IMR-90 (cell line): ENCODE measurements at regions not wholly inside any gene's neighbourhood (a gene's known extent, or its start where the extent isn't known, plus 50 kb on each side); places are given as distances from the start of the nearest gene placed in this dataset.

ENCODE experiments used
- ATAC-seq: fragments of 200-7000 bp; cut with Tn5 transposase; 2 replicates; pipeline ENCODE4 v1.9.1; 2020; ENCODE audit warnings: low read depth, mild to moderate bottlenecking, moderate library complexity
- BruUV-seq: library from RNA; stranded (reverse); fragments of 400-500 nt; replicated peaks from 2 replicates; lab custom pipeline; 2021; lab: Mats Ljungman, UMichigan
- CTCF ChIA-PET: fragments of 300-600 bp; formaldehyde crosslinking; extraction: SDS; loops from one replicate; lab custom pipeline; 2021; ENCODE audit warnings: antibody characterized with exemption; lab: Yijun Ruan, JAX
- POLR2A ChIA-PET: fragments of 300-600 bp; sonication (Branson Sonifier 250); formaldehyde crosslinking; loops from one replicate; lab custom pipeline; 2022; ENCODE audit warnings: antibody characterized with exemption; ENCODE audit not compliant: unreplicated experiment; lab: Charles Lee
- DNase-seq: peaks from one replicate; pipeline ENCODE4 v3.0.0; 2013
- H2AFZ ChIP-seq: replicated peaks from 2 replicates; pipeline ENCODE3; 2013; ENCODE audit warnings: low read length, mild to moderate bottlenecking; ENCODE audit not compliant: poor library complexity
- H2AK5ac ChIP-seq: 2 replicates; pipeline ENCODE4 v1.6.1; 2013; ENCODE audit warnings: low read depth, low read length, inconsistent platforms
- H2AK9ac ChIP-seq: replicated peaks from 2 replicates; pipeline ENCODE3; 2013; ENCODE audit warnings: mild to moderate bottlenecking, low read depth, low read length, moderate library complexity; ENCODE audit not compliant: poor library complexity
- H2BK120ac ChIP-seq: 2 replicates; pipeline ENCODE4 v1.6.1; 2013; ENCODE audit warnings: low read depth, low read length, inconsistent platforms
- H2BK15ac ChIP-seq: 3 replicates; pipeline ENCODE4 v1.6.1; 2013; ENCODE audit warnings: low read depth, low read length, inconsistent platforms
- H2BK20ac ChIP-seq: 2 replicates; pipeline ENCODE4 v1.6.1; 2013; ENCODE audit warnings: low read depth, mild to moderate bottlenecking, inconsistent platforms, low read length, moderate library complexity
- H2BK5ac ChIP-seq: 2 replicates; pipeline ENCODE4 v1.6.1; 2013; ENCODE audit warnings: mild to moderate bottlenecking, low read depth, low read length, inconsistent platforms; ENCODE audit not compliant: poor library complexity, severe bottlenecking
- H3K14ac ChIP-seq: replicated peaks from 2 replicates; pipeline ENCODE4 v1.6.1; 2013; ENCODE audit warnings: low read depth, low read length, inconsistent platforms
- H3K18ac ChIP-seq: 2 replicates; pipeline ENCODE4 v1.6.1; 2013; ENCODE audit warnings: low read depth, low read length, control low read depth
- H3K23ac ChIP-seq: 2 replicates; pipeline ENCODE4 v1.6.1; 2013; ENCODE audit warnings: low read depth, low read length, inconsistent platforms
- H3K27ac ChIP-seq: 2 replicates; pipeline ENCODE4 v1.5.1; 2013; ENCODE audit warnings: mild to moderate bottlenecking, control low read depth, low read length; ENCODE audit not compliant: insufficient read depth
- H3K27me3 ChIP-seq: 2 replicates; pipeline ENCODE4 v1.6.1; 2013; ENCODE audit warnings: low read length; ENCODE audit not compliant: control insufficient read depth, insufficient read depth
- H3K36me3 ChIP-seq: 2 replicates; pipeline ENCODE4 v1.6.1; 2013; ENCODE audit warnings: low read length, mixed read lengths; ENCODE audit not compliant: control insufficient read depth, insufficient read depth
- H3K4ac ChIP-seq: 2 replicates; pipeline ENCODE4 v1.6.1; 2013; ENCODE audit warnings: low read depth, low read length, inconsistent platforms
- H3K4me1 ChIP-seq: 2 replicates; pipeline ENCODE4 v1.6.1; 2013; ENCODE audit warnings: low read length, mixed read lengths; ENCODE audit not compliant: control insufficient read depth, insufficient read depth
- H3K4me2 ChIP-seq: 2 replicates; pipeline ENCODE4 v1.6.1; 2013; ENCODE audit warnings: low read depth, mild to moderate bottlenecking, control low read depth, low read length, moderate library complexity
- H3K4me3 ChIP-seq: 2 replicates; pipeline ENCODE4 v1.5.1; 2013; ENCODE audit warnings: low read depth, mild to moderate bottlenecking, control low read depth, low read length, moderate library complexity; ENCODE audit not compliant: insufficient read depth
- H3K56ac ChIP-seq: 2 replicates; pipeline ENCODE4 v1.6.1; 2013; ENCODE audit warnings: low read length, inconsistent platforms; ENCODE audit not compliant: insufficient read depth; ENCODE audit errors: extremely low read depth
- H3K79me1 ChIP-seq, 2 experiments: 2 replicates each; pipeline ENCODE4 v1.6.1; 2013; ENCODE audit warnings: low read length in 2 of 2, inconsistent platforms in 1 of 2, low read depth in 1 of 2
- H3K9ac ChIP-seq: 2 replicates; pipeline ENCODE4 v1.6.1; 2013; ENCODE audit warnings: low read depth, low read length, control low read depth
- H3K9me1 ChIP-seq: 2 replicates; pipeline ENCODE4 v1.6.1; 2013; ENCODE audit warnings: low read length, inconsistent platforms; ENCODE audit not compliant: insufficient read depth
- H3K9me3 ChIP-seq: 2 replicates; pipeline ENCODE4 v1.6.1; 2013; ENCODE audit warnings: low read length; ENCODE audit not compliant: control insufficient read depth, insufficient read depth
- H4K20me1 ChIP-seq: 2 replicates; pipeline ENCODE4 v1.6.1; 2013; ENCODE audit warnings: low read length, inconsistent platforms; ENCODE audit not compliant: insufficient read depth
- H4K5ac ChIP-seq: 2 replicates; pipeline ENCODE4 v1.6.1; 2013; ENCODE audit warnings: mild to moderate bottlenecking, low read depth, low read length, control low read depth
- H4K8ac ChIP-seq, 2 experiments: 2 replicates each; pipeline ENCODE4 v1.6.1; 2013; ENCODE audit warnings: low read depth in 2 of 2, low read length in 2 of 2, control low read depth in 1 of 2, inconsistent platforms in 1 of 2
- H4K91ac ChIP-seq: 2 replicates; pipeline ENCODE4 v1.6.1; 2013; ENCODE audit warnings: low read depth, low read length, inconsistent platforms; ENCODE audit not compliant: insufficient read depth
- CEBPB ChIP-seq: IDR thresholded peaks from 2 replicates; pipeline ENCODE4 v1.6.1; 2012; ENCODE audit warnings: low read depth, low read length, improper control_type of control experiment
- CHD1 ChIP-seq: IDR thresholded peaks from 2 replicates; pipeline ENCODE4 v1.6.1; 2012; ENCODE audit warnings: low read depth, low read length, improper control_type of control experiment
- ELK1 ChIP-seq: fragments of 150-350 bp; IDR thresholded peaks from 2 replicates; pipeline ENCODE4 v1.6.1; 2016; ENCODE audit warnings: low read depth, mild to moderate bottlenecking, low read length, moderate library complexity, borderline replicate concordance
- FOS ChIP-seq: fragments of 150-350 bp; IDR thresholded peaks from 2 replicates; pipeline ENCODE4 v1.6.1; 2016; ENCODE audit warnings: low read depth, low read length
- MAFK ChIP-seq: IDR thresholded peaks from 2 replicates; pipeline ENCODE4 v1.6.1; 2012; ENCODE audit warnings: low read depth, low read length, improper control_type of control experiment
- MAZ ChIP-seq: IDR thresholded peaks from 2 replicates; pipeline ENCODE4 v1.6.1; 2012; ENCODE audit warnings: low read depth, mild to moderate bottlenecking, low read length, improper control_type of control experiment, moderate library complexity, borderline replicate concordance
- SMC3 ChIP-seq: fragments of 150-350 bp; IDR thresholded peaks from 2 replicates; pipeline ENCODE4 v1.6.1; 2016; ENCODE audit warnings: low read depth, mild to moderate bottlenecking, antibody characterized with exemption, low read length, moderate library complexity
- USF2 ChIP-seq: fragments of 150-350 bp; IDR thresholded peaks from 2 replicates; pipeline ENCODE4 v1.6.1; 2017; ENCODE audit warnings: mild to moderate bottlenecking, antibody characterized with exemption, low read length, low read depth
- WGBS, 2 experiments: methylation state at CpG; one replicate each; pipeline versions ENCODE4 v1.1.5 to v1.1.7; 2013; ENCODE audit warnings: missing lambda C conversion rate in 2 of 2; ENCODE audit not compliant: insufficient read length in 1 of 2; ENCODE audit errors: extremely low coverage in 2 of 2; 5-methylcytosine and 5-hydroxymethylcytosine counted together
- dilution Hi-C: fragments of 300-500 bp; cut with HindIII; formaldehyde crosslinking; loops from one replicate; pipeline ENCODE4 v1.14.3; 2018; ENCODE audit warnings: low sequenced_read_pairs; ENCODE audit not compliant: unreplicated experiment
- in situ Hi-C: fragments of 300-500 bp; cut with MboI; formaldehyde crosslinking; loops from 3 replicates; pipeline ENCODE4 v1.14.3; 2019; ENCODE audit warnings: low sequenced_read_pairs, inconsistent platforms, mixed read lengths
- intact Hi-C: fragments of 100-400 bp; cut with micrococcal nuclease; formaldehyde crosslinking; loops from 2 replicates; pipeline ENCODE4 v1.10.0; 2022
- TF ChIP-seq, protein P1 (sequence below): conservative IDR thresholded peaks from 2 replicates; pipeline ENCODE4 v1.5.1; 2012; ENCODE audit warnings: mild to moderate bottlenecking, low read depth, low read length, improper control_type of control experiment

- CTCF ChIA-PET = no interaction called here
- H3K14ac ChIP-seq = no peak overlapping the region
- no peaks in the 10 kb centered on the region for H3K79me1 ChIP-seq
- H3K18ac ChIP-seq = no peak overlapping the region
- WGBS, 2 experiments = no CpG with 5 or more reads among the region's 4 CpGs
- H3K9me3 ChIP-seq = no peaks in the 10 kb centered on the region
- no peaks in the 10 kb centered on the region for H3K36me3 ChIP-seq
- no peak overlapping the region for H3K4me2 ChIP-seq
- no peak overlapping the region for H3K56ac ChIP-seq
- H4K5ac ChIP-seq = no peak overlapping the region
- H3K23ac ChIP-seq = no peak overlapping the region
- no peak overlapping the region for H2BK120ac ChIP-seq
- BruUV-seq = no TSS peak
- H2AFZ ChIP-seq = no peak overlapping the region
- no peak overlapping the region for H2AK5ac ChIP-seq
- no peak overlapping the region for H4K8ac ChIP-seq
- dilution Hi-C loops = no loop called here
- H4K91ac ChIP-seq = no peak overlapping the region
- H3K27me3 ChIP-seq = no peaks in the 10 kb centered on the region
- no peaks in the 10 kb centered on the region for H3K4me1 ChIP-seq
- POLR2A ChIA-PET = no interaction called here
- no peaks in the 10 kb centered on the region for H3K9me1 ChIP-seq
- H2BK5ac ChIP-seq = no peak overlapping the region
- TF ChIP-seq SMC3 = no peak
- TF ChIP-seq, protein P1, sequence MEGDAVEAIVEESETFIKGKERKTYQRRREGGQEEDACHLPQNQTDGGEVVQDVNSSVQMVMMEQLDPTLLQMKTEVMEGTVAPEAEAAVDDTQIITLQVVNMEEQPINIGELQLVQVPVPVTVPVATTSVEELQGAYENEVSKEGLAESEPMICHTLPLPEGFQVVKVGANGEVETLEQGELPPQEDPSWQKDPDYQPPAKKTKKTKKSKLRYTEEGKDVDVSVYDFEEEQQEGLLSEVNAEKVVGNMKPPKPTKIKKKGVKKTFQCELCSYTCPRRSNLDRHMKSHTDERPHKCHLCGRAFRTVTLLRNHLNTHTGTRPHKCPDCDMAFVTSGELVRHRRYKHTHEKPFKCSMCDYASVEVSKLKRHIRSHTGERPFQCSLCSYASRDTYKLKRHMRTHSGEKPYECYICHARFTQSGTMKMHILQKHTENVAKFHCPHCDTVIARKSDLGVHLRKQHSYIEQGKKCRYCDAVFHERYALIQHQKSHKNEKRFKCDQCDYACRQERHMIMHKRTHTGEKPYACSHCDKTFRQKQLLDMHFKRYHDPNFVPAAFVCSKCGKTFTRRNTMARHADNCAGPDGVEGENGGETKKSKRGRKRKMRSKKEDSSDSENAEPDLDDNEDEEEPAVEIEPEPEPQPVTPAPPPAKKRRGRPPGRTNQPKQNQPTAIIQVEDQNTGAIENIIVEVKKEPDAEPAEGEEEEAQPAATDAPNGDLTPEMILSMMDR = no peak
- no peak for TF ChIP-seq MAZ
- TF ChIP-seq USF2 = no peak
- no peak for TF ChIP-seq CEBPB
- no peak for TF ChIP-seq CHD1
- TF ChIP-seq ELK1 = no peak
- TF ChIP-seq MAFK = no peak
- TF ChIP-seq FOS = no peak
- H2AK9ac ChIP-seq = no peak overlapping the region
- H4K20me1 ChIP-seq = no peaks in the 10 kb centered on the region
- no peak overlapping the region for H2BK20ac ChIP-seq
- no peak overlapping the region for H3K9ac ChIP-seq
- H3K4ac ChIP-seq = no peak overlapping the region
- H2BK15ac ChIP-seq = no peak overlapping the region
- H3K27ac ChIP-seq = no peak overlapping the region
- DNase-seq (no peak), ATAC-seq (no peak)
- intact Hi-C loops = no loop called here
- no peak overlapping the region for H3K4me3 ChIP-seq
- in situ Hi-C loops = no loop called here
Measured at GRCh38 chr2:35688309-35688708, 667.3 kb upstream of the CRIM1 start.
